HG02642 (cell line): ENCODE measurements at regions not wholly inside any gene's neighbourhood (a gene's known extent, or its start where the extent isn't known, plus 50 kb on each side); places are given as distances from the start of the nearest gene placed in this dataset.
"Not testable (repeated sequence)": the region's sequence is repeated elsewhere in the genome, so short reads cannot be mapped to it uniquely, and the experiment has no call there.

ENCODE experiments used
- ATAC-seq: cut with Tn5 transposase; IDR thresholded peaks from one replicate; pipeline ENCODE4 v1.9.1; 2021; ENCODE audit warnings: mild to moderate bottlenecking; ENCODE audit not compliant: unreplicated experiment, poor library complexity

GRCh38 chr4:130648570-130648969, 1552.6 kb downstream of the C4orf33 start:
- ATAC-seq = no peak

GRCh38 chr4:130653842-130654241, 1557.9 kb downstream of the C4orf33 start:
- ATAC-seq = no peak

GRCh38 chr4:130659320-130659719, 1563.4 kb downstream of the C4orf33 start:
- no peak for ATAC-seq

- no peak for ATAC-seq
Observed at GRCh38 chr4:130668859-130669258, 1572.9 kb downstream of the C4orf33 start.

GRCh38 chr4:130675266-130675665, 1579.3 kb downstream of the C4orf33 start:
- ATAC-seq = no peak

GRCh38 chr4:130689181-130689580, 1593.2 kb downstream of the C4orf33 start:
- no peak for ATAC-seq

GRCh38 chr4:130698251-130698650, 1602.3 kb downstream of the C4orf33 start:
- no peak for ATAC-seq

- ATAC-seq = no peak
Observed at GRCh38 chr4:130699004-130699403, 1603.1 kb downstream of the C4orf33 start.

- no peak for ATAC-seq
Observed at GRCh38 chr4:130703211-130703935, 1607.4 kb downstream of the C4orf33 start.

GRCh38 chr4:130705023-130705422, 1609.1 kb downstream of the C4orf33 start:
- no peak for ATAC-seq

GRCh38 chr4:130712038-130712437, 1616.1 kb downstream of the C4orf33 start:
- ATAC-seq = no peak

- ATAC-seq = no peak
Observed at GRCh38 chr4:130714006-130714405, 1618.1 kb downstream of the C4orf33 start.

- no peak for ATAC-seq
Observed at GRCh38 chr4:130722361-130722760, 1626.4 kb downstream of the C4orf33 start.

GRCh38 chr4:130736436-130737185, 1640.7 kb downstream of the C4orf33 start:
- ATAC-seq = no peak

- no peak for ATAC-seq
Observed at GRCh38 chr4:130738233-130738632, 1642.3 kb downstream of the C4orf33 start.

- no peak for ATAC-seq
Observed at GRCh38 chr4:130747842-130748241, 1651.9 kb downstream of the C4orf33 start.

GRCh38 chr4:130753926-130754325, 1658.0 kb downstream of the C4orf33 start:
- ATAC-seq = no peak

GRCh38 chr4:130760246-130760645, 1664.3 kb downstream of the C4orf33 start:
- ATAC-seq = no peak

GRCh38 chr4:130767384-130767783, 1671.4 kb downstream of the C4orf33 start:
- ATAC-seq = not testable (repeated sequence)

- not testable (repeated sequence) for ATAC-seq
Observed at GRCh38 chr4:130772966-130773365, 1677.0 kb downstream of the C4orf33 start.

- no peak for ATAC-seq
Observed at GRCh38 chr4:130808492-130808891, 1712.5 kb downstream of the C4orf33 start.
